ENCODE measurements at regions not wholly inside any gene's neighbourhood (a gene's known extent, or its start where the extent isn't known, plus 50 kb on each side); places are given as distances from the start of the nearest gene placed in this dataset.

GRCh38 chr3:64352639-64352992 is 127.3 kb upstream of the PRICKLE2 start:
- TF ChIP-seq, protein P1, sequence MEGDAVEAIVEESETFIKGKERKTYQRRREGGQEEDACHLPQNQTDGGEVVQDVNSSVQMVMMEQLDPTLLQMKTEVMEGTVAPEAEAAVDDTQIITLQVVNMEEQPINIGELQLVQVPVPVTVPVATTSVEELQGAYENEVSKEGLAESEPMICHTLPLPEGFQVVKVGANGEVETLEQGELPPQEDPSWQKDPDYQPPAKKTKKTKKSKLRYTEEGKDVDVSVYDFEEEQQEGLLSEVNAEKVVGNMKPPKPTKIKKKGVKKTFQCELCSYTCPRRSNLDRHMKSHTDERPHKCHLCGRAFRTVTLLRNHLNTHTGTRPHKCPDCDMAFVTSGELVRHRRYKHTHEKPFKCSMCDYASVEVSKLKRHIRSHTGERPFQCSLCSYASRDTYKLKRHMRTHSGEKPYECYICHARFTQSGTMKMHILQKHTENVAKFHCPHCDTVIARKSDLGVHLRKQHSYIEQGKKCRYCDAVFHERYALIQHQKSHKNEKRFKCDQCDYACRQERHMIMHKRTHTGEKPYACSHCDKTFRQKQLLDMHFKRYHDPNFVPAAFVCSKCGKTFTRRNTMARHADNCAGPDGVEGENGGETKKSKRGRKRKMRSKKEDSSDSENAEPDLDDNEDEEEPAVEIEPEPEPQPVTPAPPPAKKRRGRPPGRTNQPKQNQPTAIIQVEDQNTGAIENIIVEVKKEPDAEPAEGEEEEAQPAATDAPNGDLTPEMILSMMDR (IDR thresholded peaks at IDR 0.05): no peak
- TF ChIP-seq POLR2A (IDR thresholded peaks at IDR 0.05): no peak
- no peak overlapping the region for H3K4me3 ChIP-seq (ENCODE audit: low read depth, poor library complexity, severe bottlenecking)
- 16 to 35% methylated on average over 1 of the region's 1 CpG for WGBS, 2 donors

GRCh38 chr3:64351713-64352638 is 126.7 kb upstream of the PRICKLE2 start:
- no peak for DNase-seq (ENCODE audit: low spot score in 2 of 2)
- no peak for TF ChIP-seq POLR2A (IDR thresholded peaks at IDR 0.05)
- TF ChIP-seq, protein P1 (IDR thresholded peaks at IDR 0.05): no peak
- 51 to 62% methylated on average over 7 of the region's 7 CpGs for WGBS, 2 donors
- intact Hi-C loops (cut with DNase I; ENCODE audit: low total_unique reads): no loop called here
- H3K4me3 ChIP-seq (ENCODE audit: low read depth, poor library complexity, severe bottlenecking): no peak overlapping the region

More at GRCh38 chr3:64352639-64352992, 127.3 kb upstream of the PRICKLE2 start:
- no peak for DNase-seq (ENCODE audit: low spot score in 2 of 2)
- intact Hi-C loops (cut with DNase I; ENCODE audit: low total_unique reads): no loop called here

DNA sequence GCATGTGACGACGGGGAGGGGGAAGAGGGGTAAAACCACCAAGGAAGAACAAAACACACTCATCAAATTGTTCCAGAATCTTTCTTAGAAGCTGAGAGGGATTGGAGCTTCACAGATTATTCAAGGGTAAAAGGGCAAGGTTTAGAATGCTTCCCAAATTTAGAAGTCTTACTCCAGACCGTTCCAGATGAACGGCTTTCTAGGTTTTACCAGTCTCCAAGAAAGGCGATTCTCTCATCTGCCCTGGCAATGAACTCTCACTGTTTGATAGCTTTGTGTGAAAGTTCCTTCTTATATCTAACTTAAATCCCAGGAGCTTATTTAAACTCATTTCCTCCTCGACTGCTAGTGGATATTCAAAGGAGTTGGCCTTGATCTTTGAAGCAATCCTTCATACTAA is 124.3 kb upstream of the PRICKLE2 start:
- intact Hi-C loops (cut with DNase I; ENCODE audit: low total_unique reads): no loop called here
- TF ChIP-seq, protein P1 (IDR thresholded peaks at IDR 0.05): no peak
- no peak for TF ChIP-seq POLR2A (IDR thresholded peaks at IDR 0.05)
- no peak for DNase-seq (ENCODE audit: low spot score in 2 of 2)
- 79 to 85% methylated on average over 6 of the region's 6 CpGs for WGBS, 2 donors
- no peak overlapping the region for H3K4me3 ChIP-seq (ENCODE audit: low read depth, poor library complexity, severe bottlenecking)

DNA sequence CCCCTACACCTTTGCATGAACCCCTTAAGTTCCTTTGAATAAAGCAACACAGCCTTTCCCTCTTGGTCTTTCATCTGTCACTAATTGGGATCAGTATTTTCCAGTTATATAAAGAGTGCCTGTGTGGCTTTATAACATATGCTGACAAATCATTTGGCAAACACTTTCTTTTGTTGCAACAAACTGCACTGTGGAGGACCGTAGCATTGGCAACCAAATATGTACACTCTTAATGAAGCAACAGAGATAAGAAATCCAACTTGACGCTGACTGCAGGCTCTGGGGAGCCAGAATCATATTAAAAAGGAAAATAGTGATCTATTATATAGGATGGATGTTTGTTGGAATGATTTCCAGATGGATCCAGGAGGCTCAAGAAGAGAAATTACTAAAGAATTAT is 120.1 kb upstream of the PRICKLE2 start:
- no peak for DNase-seq (ENCODE audit: low spot score in 2 of 2)
- 8 to 11% methylated on average over 2 of the region's 2 CpGs for WGBS, 2 donors
- no peak overlapping the region for H3K4me3 ChIP-seq (ENCODE audit: low read depth, poor library complexity, severe bottlenecking)
- intact Hi-C loops (cut with DNase I; ENCODE audit: low total_unique reads): no loop called here
- no peak for TF ChIP-seq POLR2A (IDR thresholded peaks at IDR 0.05)
- TF ChIP-seq, protein P1 (IDR thresholded peaks at IDR 0.05): no peak

GRCh38 chr3:64344721-64345207 is 119.5 kb upstream of the PRICKLE2 start:
- intact Hi-C loops (cut with DNase I; ENCODE audit: low total_unique reads): no loop called here
- TF ChIP-seq POLR2A (IDR thresholded peaks at IDR 0.05): no peak
- TF ChIP-seq, protein P1 (IDR thresholded peaks at IDR 0.05): no peak

More at GRCh38 chr3:64344721-64345207, 119.5 kb upstream of the PRICKLE2 start:
- no peak overlapping the region for H3K4me3 ChIP-seq (ENCODE audit: low read depth, poor library complexity, severe bottlenecking)
- 41% methylated on average over 4 of the region's 4 CpGs for WGBS, 2 donors
- no peak for DNase-seq (ENCODE audit: low spot score in 2 of 2)
